ENCODE measurements at regions not wholly inside any gene's neighbourhood (a gene's known extent, or its start where the extent isn't known, plus 50 kb on each side); places are given as distances from the start of the nearest gene placed in this dataset.

DNA sequence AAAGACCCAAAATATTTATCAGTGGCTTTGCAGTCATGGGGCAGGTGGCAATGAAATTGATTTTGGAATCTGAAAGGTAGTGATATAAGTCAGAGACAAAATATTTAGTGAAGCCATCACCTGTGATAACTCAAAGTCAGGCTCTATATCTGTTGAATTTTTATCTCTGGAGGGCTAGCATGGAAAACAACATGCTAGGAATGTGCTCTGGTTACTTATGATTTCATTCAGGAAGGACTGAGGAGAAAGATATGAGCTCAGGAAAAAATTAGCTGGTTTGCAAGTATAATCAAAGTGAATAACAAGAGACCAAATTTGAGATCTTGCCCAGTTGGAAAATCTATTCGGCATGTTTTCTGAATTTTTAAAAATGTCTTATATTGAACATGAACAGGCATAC lies 364.6 kb upstream of the LRRC7 start:
- TF ChIP-seq POLR2A (IDR thresholded peaks at IDR 0.05) (no peak), CTCF (IDR thresholded peaks at IDR 0.05) (no peak)
